Kidney epithelial cell (primary cell): ENCODE measurements at regions not wholly inside any gene's neighbourhood (a gene's known extent, or its start where the extent isn't known, plus 50 kb on each side); places are given as distances from the start of the nearest gene placed in this dataset.

Experiments used
- DNase-seq: peaks from one replicate; pipeline ENCODE4 v3.0.0-alpha.2; 2010; ENCODE audit warnings: low read depth
- H3K27me3 ChIP-seq: 2 replicates; pipeline ENCODE4 v1.6.0; 2011; ENCODE audit warnings: low read length; ENCODE audit not compliant: control insufficient read depth, insufficient read depth
- H3K36me3 ChIP-seq: 2 replicates; pipeline ENCODE4 v1.5.1; 2011; ENCODE audit warnings: low read length; ENCODE audit not compliant: control insufficient read depth, insufficient read depth
- H3K4me3 ChIP-seq: 2 replicates; pipeline ENCODE4 v1.5.1; 2011; ENCODE audit warnings: low read depth, mild to moderate bottlenecking, control low read depth, low read length
- CTCF ChIP-seq: IDR thresholded peaks from 2 replicates; pipeline ENCODE4 v1.5.1; 2011; ENCODE audit warnings: mild to moderate bottlenecking, moderate library complexity, low read length, control low read depth, inconsistent platforms; ENCODE audit not compliant: insufficient read depth, poor library complexity, severe bottlenecking

GRCh38 chrX:98071331-98071730, 1187.6 kb downstream of the RPA4 start:
- no peak overlapping the region for H3K4me3 ChIP-seq
- no peaks in the 10 kb centered on the region for H3K36me3 ChIP-seq
- TF ChIP-seq CTCF: no peak
- no peaks in the 10 kb centered on the region for H3K27me3 ChIP-seq
- DNase-seq: no peak

GRCh38 chrX:98077440-98077839, 1193.7 kb downstream of the RPA4 start:
- no peaks in the 10 kb centered on the region for H3K27me3 ChIP-seq
- no peak for TF ChIP-seq CTCF
- no peak overlapping the region for H3K4me3 ChIP-seq

DNA sequence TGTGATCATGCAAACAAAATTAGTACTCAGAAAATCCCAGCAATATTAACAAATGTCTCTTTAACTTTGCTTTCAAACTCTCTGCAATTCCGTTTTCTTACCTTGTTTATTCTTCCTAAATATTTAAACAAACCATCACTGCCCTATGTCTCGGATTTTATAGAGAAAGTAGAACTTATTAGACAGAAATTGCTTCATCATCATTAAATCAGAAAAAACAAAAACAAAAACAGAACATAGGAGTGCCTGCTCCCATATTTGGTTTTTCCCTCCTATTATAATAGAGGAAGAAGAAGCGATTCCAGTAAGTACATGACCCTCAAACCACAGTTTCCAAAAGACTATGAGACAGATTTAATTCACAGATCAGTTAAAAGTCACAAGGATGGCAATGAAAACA, 1228.0 kb downstream of the RPA4 start:
- H3K4me3 ChIP-seq: no peak overlapping the region
- H3K36me3 ChIP-seq: no peaks in the 10 kb centered on the region
- TF ChIP-seq CTCF: no peak
- DNase-seq: no peak
- no peaks in the 10 kb centered on the region for H3K27me3 ChIP-seq

More at GRCh38 chrX:98077440-98077839, 1193.7 kb downstream of the RPA4 start:
- H3K36me3 ChIP-seq: no peaks in the 10 kb centered on the region
- DNase-seq: no peak

DNA sequence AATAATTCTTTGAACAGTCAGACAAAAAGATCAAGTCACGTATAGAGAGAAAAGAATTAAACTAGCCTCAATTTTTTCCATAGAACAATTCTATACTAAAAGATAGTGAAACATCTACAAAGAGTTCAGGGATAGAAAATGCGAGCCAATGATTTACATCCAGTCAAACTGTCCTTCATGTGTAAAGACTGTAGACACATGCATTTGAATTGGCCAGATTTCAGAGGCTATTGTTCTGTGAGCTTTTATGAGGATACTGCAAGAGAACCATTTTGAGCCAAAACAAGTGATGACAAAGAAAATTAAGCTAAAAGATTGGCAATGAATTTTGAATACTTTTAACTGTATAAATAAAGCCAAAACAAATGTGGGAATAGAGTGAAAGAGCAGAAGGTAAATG, 1230.3 kb downstream of the RPA4 start:
- Histone ChIP-seq H3K27me3 (no peaks in the 10 kb centered on the region), H3K36me3 (no peaks in the 10 kb centered on the region), H3K4me3 (no peak overlapping the region)
- no peak for TF ChIP-seq CTCF
- no peak for DNase-seq

DNA sequence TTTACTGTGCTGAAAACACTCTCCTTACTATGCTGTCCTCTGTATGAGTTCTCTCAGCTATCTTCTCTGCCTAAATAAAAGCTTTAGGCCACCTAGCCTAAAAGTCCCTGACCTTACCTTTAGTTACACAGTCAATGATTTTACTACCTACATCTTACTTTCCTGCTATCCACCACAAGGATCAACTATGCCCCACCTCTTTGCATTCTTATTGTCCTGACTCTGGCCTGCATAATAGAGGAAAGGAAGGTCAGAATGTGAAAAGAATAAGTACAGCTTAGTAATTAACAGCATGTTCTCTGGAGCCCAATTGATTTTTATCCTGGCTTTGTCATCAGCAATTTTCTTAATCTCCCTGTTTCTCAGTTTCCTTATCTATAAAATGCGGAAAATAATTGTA, 1257.8 kb downstream of the RPA4 start:
- H3K4me3 ChIP-seq: no peak overlapping the region
- no peak for DNase-seq
- H3K27me3 ChIP-seq: no peaks in the 10 kb centered on the region
- TF ChIP-seq CTCF: no peak
- H3K36me3 ChIP-seq: no peaks in the 10 kb centered on the region

GRCh38 chrX:98191003-98191402, 1307.3 kb downstream of the RPA4 start:
- H3K36me3 ChIP-seq: no peaks in the 10 kb centered on the region
- H3K4me3 ChIP-seq: no peak overlapping the region
- no peak for DNase-seq
- H3K27me3 ChIP-seq: no peaks in the 10 kb centered on the region
- no peak for TF ChIP-seq CTCF
